ENCODE measurements at regions not wholly inside any gene's neighbourhood (a gene's known extent, or its start where the extent isn't known, plus 50 kb on each side); places are given as distances from the start of the nearest gene placed in this dataset.
"Not testable (repeated sequence)": the region's sequence is repeated elsewhere in the genome, so short reads cannot be mapped to it uniquely, and the experiment has no call there.

GRCh38 chrX:40530509-40530908 is 50.3 kb upstream of the ATP6AP2 start:
- H3K27ac Mint-ChIP-seq = no peak overlapping the region
- ATAC-seq = no peak

GRCh38 chrX:40527543-40527942 is 53.2 kb upstream of the ATP6AP2 start:
- DNase-seq (no peak), ATAC-seq (no peak)
- Mint-ChIP-seq H3K27me3 (no peaks in the 10 kb centered on the region), H3K27ac (no peak overlapping the region), H3K9me3 (no peaks in the 10 kb centered on the region), H3K4me3 (no peak overlapping the region), H3K4me1 (no peaks in the 10 kb centered on the region)

More at GRCh38 chrX:40530509-40530908, 50.3 kb upstream of the ATP6AP2 start:
- H3K9me3 Mint-ChIP-seq = no peaks in the 10 kb centered on the region
- H3K27me3 Mint-ChIP-seq = no peaks in the 10 kb centered on the region
- H3K4me1 Mint-ChIP-seq = no peaks in the 10 kb centered on the region
- H3K4me3 Mint-ChIP-seq = no peak overlapping the region
- no peak for DNase-seq

- DNase-seq (no peak), ATAC-seq (no peak)
- no peaks in the 10 kb centered on the region for H3K4me1 Mint-ChIP-seq
- H3K27ac Mint-ChIP-seq = peak overlapping the region in 1 of 2 donors; percentile 5
- H3K4me3 Mint-ChIP-seq = no peak overlapping the region
- no peaks in the 10 kb centered on the region for H3K9me3 Mint-ChIP-seq
- H3K27me3 Mint-ChIP-seq = no peaks in the 10 kb centered on the region
These were observed 54.4 kb upstream of the ATP6AP2 start for GRCh38 chrX:40526412-40526811.

GRCh38 chrX:40525901-40526300 is 54.9 kb upstream of the ATP6AP2 start:
- H3K9me3 Mint-ChIP-seq, H3K4me3 Mint-ChIP-seq, H3K4me1 Mint-ChIP-seq, ATAC-seq, H3K27me3 Mint-ChIP-seq, H3K27ac Mint-ChIP-seq, DNase-seq: not testable (repeated sequence)

DNA sequence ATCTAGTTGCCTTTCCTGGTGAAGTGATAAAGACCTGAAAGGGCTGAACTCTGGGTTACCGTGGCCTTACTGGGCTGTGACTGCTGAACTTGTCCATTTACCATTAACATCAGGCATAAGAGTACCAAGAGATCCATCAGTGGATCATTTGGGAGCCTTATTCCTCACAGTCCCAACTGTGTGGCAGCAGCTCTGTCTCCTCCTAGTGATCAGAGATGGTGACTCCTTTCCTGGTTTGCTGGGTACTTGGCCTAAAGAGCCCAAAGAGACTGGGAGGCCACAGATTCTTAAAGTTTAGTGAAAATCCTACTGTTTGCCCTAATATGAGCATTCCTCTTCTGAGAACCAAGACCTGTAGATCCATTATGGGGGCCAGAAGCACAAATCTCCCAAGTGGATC is 56.3 kb upstream of the ATP6AP2 start:
- no peak for DNase-seq
- H3K4me1 Mint-ChIP-seq = no peaks in the 10 kb centered on the region
- no peak for ATAC-seq
- H3K9me3 Mint-ChIP-seq = no peaks in the 10 kb centered on the region
- H3K27ac Mint-ChIP-seq = no peak overlapping the region
- H3K27me3 Mint-ChIP-seq = no peaks in the 10 kb centered on the region
- H3K4me3 Mint-ChIP-seq = no peak overlapping the region

GRCh38 chrX:40523852-40524251 is 56.9 kb upstream of the ATP6AP2 start:
- no peaks in the 10 kb centered on the region for H3K4me1 Mint-ChIP-seq
- no peak for ATAC-seq
- H3K27me3 Mint-ChIP-seq = no peaks in the 10 kb centered on the region
- H3K9me3 Mint-ChIP-seq = no peaks in the 10 kb centered on the region
- H3K27ac Mint-ChIP-seq = no peak overlapping the region
- no peak for DNase-seq
- H3K4me3 Mint-ChIP-seq = no peak overlapping the region

DNA sequence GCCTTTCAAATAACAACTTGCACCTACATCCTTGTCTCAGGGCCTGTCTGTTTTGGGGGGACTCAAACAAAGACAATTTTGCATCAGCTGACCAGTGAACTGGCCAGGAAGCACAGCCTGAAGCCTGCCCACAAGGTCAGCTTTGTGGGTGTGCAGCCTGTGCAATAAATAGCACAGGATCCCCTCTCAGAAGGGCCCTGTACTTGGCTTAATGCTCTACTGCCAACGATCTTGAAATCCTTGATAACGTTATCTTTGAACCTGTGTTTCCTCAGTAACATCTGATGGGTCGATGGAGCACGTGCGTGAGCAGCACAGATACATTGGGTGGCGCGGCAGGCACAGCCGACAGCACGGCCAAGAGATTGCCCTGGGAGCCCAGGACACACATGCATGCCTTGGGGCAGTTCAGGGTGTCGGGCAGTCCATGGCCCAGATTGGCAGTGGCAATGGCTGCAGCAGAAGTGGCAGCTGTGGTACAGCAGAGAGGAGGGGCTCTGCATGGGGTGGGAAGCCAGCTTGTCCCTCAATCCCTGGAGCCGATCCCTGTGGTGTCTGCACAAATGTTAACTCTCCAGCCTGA is 58.8 kb upstream of the ATP6AP2 start:
- no peaks in the 10 kb centered on the region for H3K4me1 Mint-ChIP-seq
- H3K9me3 Mint-ChIP-seq = no peaks in the 10 kb centered on the region
- no peak overlapping the region for H3K4me3 Mint-ChIP-seq
- ATAC-seq (no peak), DNase-seq (no peak)
- H3K27me3 Mint-ChIP-seq = no peaks in the 10 kb centered on the region
- no peak overlapping the region for H3K27ac Mint-ChIP-seq

GRCh38 chrX:40514376-40514775 is 66.4 kb upstream of the ATP6AP2 start:
- no peak overlapping the region for H3K27ac Mint-ChIP-seq
- DNase-seq (no peak), ATAC-seq (no peak)
- H3K4me3 Mint-ChIP-seq = no peak overlapping the region
- no peaks in the 10 kb centered on the region for H3K27me3 Mint-ChIP-seq
- H3K9me3 Mint-ChIP-seq = no peaks in the 10 kb centered on the region
- H3K4me1 Mint-ChIP-seq = no peaks in the 10 kb centered on the region

GRCh38 chrX:40513835-40514234 is 66.9 kb upstream of the ATP6AP2 start:
- ATAC-seq (no peak), DNase-seq (no peak)
- Mint-ChIP-seq H3K27me3 (no peaks in the 10 kb centered on the region), H3K4me1 (no peaks in the 10 kb centered on the region), H3K27ac (no peak overlapping the region), H3K9me3 (no peaks in the 10 kb centered on the region), H3K4me3 (no peak overlapping the region)

- Mint-ChIP-seq H3K27me3 (no peaks in the 10 kb centered on the region), H3K27ac (no peak overlapping the region), H3K4me3 (no peak overlapping the region), H3K4me1 (no peaks in the 10 kb centered on the region), H3K9me3 (no peaks in the 10 kb centered on the region)
- ATAC-seq (no peak), DNase-seq (no peak)
These were observed 67.8 kb upstream of the ATP6AP2 start for GRCh38 chrX:40513012-40513411.

- Mint-ChIP-seq H3K27me3 (no peaks in the 10 kb centered on the region), H3K4me3 (no peak overlapping the region), H3K9me3 (no peaks in the 10 kb centered on the region), H3K4me1 (no peaks in the 10 kb centered on the region), H3K27ac (no peak overlapping the region)
- ATAC-seq (no peak), DNase-seq (no peak)
These were observed 69.5 kb upstream of the ATP6AP2 start for GRCh38 chrX:40511258-40511657.

- Mint-ChIP-seq H3K9me3 (no peaks in the 10 kb centered on the region), H3K27ac (peak overlapping the region in 1 of 2 donors; percentile 27), H3K4me3 (no peak overlapping the region), H3K4me1 (no peaks in the 10 kb centered on the region), H3K27me3 (no peaks in the 10 kb centered on the region)
- ATAC-seq (no peak), DNase-seq (no peak)
These were observed 72.2 kb upstream of the ATP6AP2 start for GRCh38 chrX:40508560-40508959.

- H3K4me1 Mint-ChIP-seq = no peaks in the 10 kb centered on the region
- no peak for ATAC-seq
- no peak for DNase-seq
- H3K27me3 Mint-ChIP-seq = no peaks in the 10 kb centered on the region
- no peak overlapping the region for H3K27ac Mint-ChIP-seq
- no peak overlapping the region for H3K4me3 Mint-ChIP-seq
- H3K9me3 Mint-ChIP-seq = no peaks in the 10 kb centered on the region
These were observed 74.4 kb upstream of the ATP6AP2 start for GRCh38 chrX:40506201-40506985.

- Mint-ChIP-seq H3K27me3 (no peaks in the 10 kb centered on the region), H3K4me1 (no peaks in the 10 kb centered on the region), H3K4me3 (no peak overlapping the region), H3K9me3 (no peaks in the 10 kb centered on the region), H3K27ac (no peak overlapping the region)
- ATAC-seq (no peak), DNase-seq (no peak)
These were observed 75.8 kb upstream of the ATP6AP2 start for GRCh38 chrX:40504801-40505605.

- H3K4me1 Mint-ChIP-seq = no peaks in the 10 kb centered on the region
- no peak overlapping the region for H3K4me3 Mint-ChIP-seq
- DNase-seq (no peak), ATAC-seq (no peak)
- H3K27ac Mint-ChIP-seq = no peak overlapping the region
- H3K9me3 Mint-ChIP-seq = no peaks in the 10 kb centered on the region
- no peaks in the 10 kb centered on the region for H3K27me3 Mint-ChIP-seq
These were observed 77.7 kb upstream of the ATP6AP2 start for GRCh38 chrX:40503094-40503493.

GRCh38 chrX:40502688-40503087 is 78.1 kb upstream of the ATP6AP2 start:
- H3K9me3 Mint-ChIP-seq = no peaks in the 10 kb centered on the region
- H3K27me3 Mint-ChIP-seq = no peaks in the 10 kb centered on the region
- H3K27ac Mint-ChIP-seq = no peak overlapping the region
- H3K4me1 Mint-ChIP-seq = no peaks in the 10 kb centered on the region
- no peak for DNase-seq
- H3K4me3 Mint-ChIP-seq = no peak overlapping the region
- no peak for ATAC-seq
